ENCODE measurements at regions not wholly inside any gene's neighbourhood (a gene's known extent, or its start where the extent isn't known, plus 50 kb on each side); places are given as distances from the start of the nearest gene placed in this dataset.

DNA sequence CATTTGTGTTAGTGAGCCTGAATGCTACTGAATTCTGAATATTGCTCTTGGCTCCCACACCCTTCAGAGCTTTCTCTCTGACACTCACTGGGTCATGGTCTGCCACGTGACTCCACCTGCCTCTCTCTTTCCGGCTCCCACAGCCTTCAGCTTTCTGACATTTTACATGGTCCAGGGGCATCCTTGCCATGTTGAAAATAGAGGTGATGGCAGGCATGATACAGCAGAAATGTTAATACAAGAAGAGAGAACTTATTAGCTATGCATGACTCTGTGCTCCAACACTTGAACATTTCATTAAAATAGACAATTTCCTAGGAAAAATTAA lies 90.3 kb upstream of the CLDN5 start:
- CTCF ChIA-PET, result interaction anchor here (1.3 kb wide), 1 partner anchor 29 kb away, joined by 5 read pairs; no protein-coding TSS in a partner anchor
- no peak for DNase-seq (ENCODE audit: low read depth, low spot score)
- POLR2A ChIA-PET, result interaction anchor here (0.7 kb wide), 1 partner anchor 19 kb away, joined by 3 read pairs; no protein-coding TSS in a partner anchor

DNA sequence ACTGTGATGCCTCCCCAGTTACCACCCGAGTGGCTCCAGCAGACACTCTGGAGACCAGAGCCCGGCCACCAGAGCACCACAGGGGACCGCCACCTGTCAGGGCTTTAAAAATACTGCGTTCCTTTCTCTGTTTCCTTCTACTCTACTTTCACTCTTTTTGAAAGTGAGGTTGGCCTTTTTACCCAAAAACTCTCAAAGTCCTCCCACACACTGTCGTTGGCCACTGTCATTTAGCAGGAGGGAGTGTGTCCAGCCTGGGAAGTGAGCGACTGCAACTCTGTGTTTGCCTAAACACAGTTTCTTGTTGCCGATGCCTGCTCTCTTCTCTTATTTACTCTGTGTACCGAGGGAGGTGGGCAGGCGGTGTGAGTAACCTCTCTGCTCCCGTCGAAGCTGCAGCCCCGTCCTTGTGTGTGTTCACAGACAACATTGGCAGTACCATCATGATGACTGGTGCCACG lies 90.8 kb upstream of the CLDN5 start:
- Histone ChIP-seq H3K4me2 (ENCODE audit: insufficient read depth, low read length) (no peak overlapping the region), H3K4me3 (replicated peaks in 1 of 3; ENCODE audit: insufficient read depth in 1 of 3, low read depth in 1 of 3, low read length in 3 of 3) (no peak overlapping the region), H4K20me1 (replicated peaks; ENCODE audit: control insufficient read depth, extremely low read depth, insufficient read depth, low read length) (no peaks in the 10 kb centered on the region), H3K27me3 (ENCODE audit: control insufficient read depth in 2 of 2, insufficient read depth in 2 of 2, low read length in 2 of 2) (peaks cover 0 to 3% of the 10 kb centered on the region in 2 experiments), H3K9me1 (replicated peaks; ENCODE audit: control insufficient read depth, extremely low read depth, insufficient read depth, low read length) (no peaks in the 10 kb centered on the region), H3K9me3 (replicated peaks; ENCODE audit: control insufficient read depth, insufficient read depth, low read length) (no peaks in the 10 kb centered on the region), H3K9ac (replicated peaks; ENCODE audit: extremely low read depth, insufficient read depth, low read length) (no peak overlapping the region), H3K79me2 (ENCODE audit: control insufficient read depth, insufficient read depth, low read length) (no peaks in the 10 kb centered on the region), H3K4me1 (ENCODE audit: control insufficient read depth, extremely low read depth, insufficient read depth, low read length) (no peaks in the 10 kb centered on the region), H2AFZ (ENCODE audit: low read depth, low read length) (no peak overlapping the region), H3K27ac (ENCODE audit: insufficient read depth, low read depth, low read length) (no peak overlapping the region), H3K36me3 (ENCODE audit: control insufficient read depth in 2 of 2, extremely low read depth in 1 of 2, insufficient read depth in 2 of 2, low read length in 2 of 2) (no peaks in the 10 kb centered on the region)
- TF ChIP-seq POLR2AphosphoS5 (IDR thresholded peaks at IDR 0.05; ENCODE audit: insufficient read depth, low read depth, low read length) (no peak), POLR2A (IDR thresholded peaks at IDR 0.05; ENCODE audit: low read depth, low read length) (no peak)
- TF ChIP-seq, protein P1, sequence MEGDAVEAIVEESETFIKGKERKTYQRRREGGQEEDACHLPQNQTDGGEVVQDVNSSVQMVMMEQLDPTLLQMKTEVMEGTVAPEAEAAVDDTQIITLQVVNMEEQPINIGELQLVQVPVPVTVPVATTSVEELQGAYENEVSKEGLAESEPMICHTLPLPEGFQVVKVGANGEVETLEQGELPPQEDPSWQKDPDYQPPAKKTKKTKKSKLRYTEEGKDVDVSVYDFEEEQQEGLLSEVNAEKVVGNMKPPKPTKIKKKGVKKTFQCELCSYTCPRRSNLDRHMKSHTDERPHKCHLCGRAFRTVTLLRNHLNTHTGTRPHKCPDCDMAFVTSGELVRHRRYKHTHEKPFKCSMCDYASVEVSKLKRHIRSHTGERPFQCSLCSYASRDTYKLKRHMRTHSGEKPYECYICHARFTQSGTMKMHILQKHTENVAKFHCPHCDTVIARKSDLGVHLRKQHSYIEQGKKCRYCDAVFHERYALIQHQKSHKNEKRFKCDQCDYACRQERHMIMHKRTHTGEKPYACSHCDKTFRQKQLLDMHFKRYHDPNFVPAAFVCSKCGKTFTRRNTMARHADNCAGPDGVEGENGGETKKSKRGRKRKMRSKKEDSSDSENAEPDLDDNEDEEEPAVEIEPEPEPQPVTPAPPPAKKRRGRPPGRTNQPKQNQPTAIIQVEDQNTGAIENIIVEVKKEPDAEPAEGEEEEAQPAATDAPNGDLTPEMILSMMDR (IDR thresholded peaks at IDR 0.05; ENCODE audit: extremely low read depth in 1 of 2, insufficient read depth in 1 of 2, low read depth in 1 of 2, low read length in 2 of 2), result no peak
- CTCF ChIA-PET, result interaction anchor here (0.8 to 1.3 kb wide), 3 partner anchors 15 to 119 kb away, joined by 4 to 5 read pairs (median 5); no protein-coding TSS in a partner anchor
- no TSS peak for BruUV-seq (replicated peaks)
- dilution Hi-C loops (cut with MboI; ENCODE audit: extremely low pct_ligation_motif_present, low sequenced_read_pairs) (no loop called here), intact Hi-C loops (cut with micrococcal nuclease) (no loop called here)
- no peak for DNase-seq (ENCODE audit: low read depth, low spot score)
- no peak for FAIRE-seq
- POLR2A ChIA-PET, result no interaction called here

More for the DNA sequence above, 90.3 kb upstream of the CLDN5 start:
- no peak for FAIRE-seq
- no peak overlapping the region for H2AFZ ChIP-seq (ENCODE audit: low read depth, low read length)
- H3K27ac ChIP-seq (ENCODE audit: insufficient read depth, low read depth, low read length), result no peak overlapping the region
- TF ChIP-seq POLR2A (IDR thresholded peaks at IDR 0.05; ENCODE audit: low read depth, low read length) (no peak), EZH2 (IDR thresholded peaks at IDR 0.05; ENCODE audit: borderline replicate concordance, low read depth, low read length, severe bottlenecking) (no peak)
- TF ChIP-seq, protein P2, sequence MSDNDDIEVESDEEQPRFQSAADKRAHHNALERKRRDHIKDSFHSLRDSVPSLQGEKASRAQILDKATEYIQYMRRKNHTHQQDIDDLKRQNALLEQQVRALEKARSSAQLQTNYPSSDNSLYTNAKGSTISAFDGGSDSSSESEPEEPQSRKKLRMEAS (IDR thresholded peaks at IDR 0.05; ENCODE audit: insufficient read depth, insufficient read length), result no peak
- H4K20me1 ChIP-seq (replicated peaks; ENCODE audit: control insufficient read depth, extremely low read depth, insufficient read depth, low read length), result no peaks in the 10 kb centered on the region
- no peaks in the 10 kb centered on the region for H3K9me1 ChIP-seq (replicated peaks; ENCODE audit: control insufficient read depth, extremely low read depth, insufficient read depth, low read length)
- intact Hi-C loops (cut with micrococcal nuclease), result no loop called here
- no TSS peak for BruUV-seq (replicated peaks)
- H3K36me3 ChIP-seq (ENCODE audit: control insufficient read depth in 2 of 2, extremely low read depth in 1 of 2, insufficient read depth in 2 of 2, low read length in 2 of 2), result no peaks in the 10 kb centered on the region
- H3K9ac ChIP-seq (replicated peaks; ENCODE audit: extremely low read depth, insufficient read depth, low read length), result no peak overlapping the region
- dilution Hi-C loops (cut with MboI; ENCODE audit: extremely low pct_ligation_motif_present, low sequenced_read_pairs), result no loop called here
- H3K27me3 ChIP-seq (ENCODE audit: control insufficient read depth in 2 of 2, insufficient read depth in 2 of 2, low read length in 2 of 2), result peaks cover 0 to 3% of the 10 kb centered on the region in 2 experiments
- H3K9me3 ChIP-seq (replicated peaks; ENCODE audit: control insufficient read depth, insufficient read depth, low read length), result no peaks in the 10 kb centered on the region
- no peak overlapping the region for H3K4me3 ChIP-seq (replicated peaks in 1 of 3; ENCODE audit: insufficient read depth in 1 of 3, low read depth in 1 of 3, low read length in 3 of 3)
- no peaks in the 10 kb centered on the region for H3K79me2 ChIP-seq (ENCODE audit: control insufficient read depth, insufficient read depth, low read length)
- no peaks in the 10 kb centered on the region for H3K4me1 ChIP-seq (ENCODE audit: control insufficient read depth, extremely low read depth, insufficient read depth, low read length)
- no peak overlapping the region for H3K4me2 ChIP-seq (ENCODE audit: insufficient read depth, low read length)
